Fibroblast of lung (primary cell): ENCODE measurements at regions not wholly inside any gene's neighbourhood (a gene's known extent, or its start where the extent isn't known, plus 50 kb on each side); places are given as distances from the start of the nearest gene placed in this dataset.
A peak's percentile ranks its signal among the peaks of the same experiment; 100 is the strongest.

Experiments
- DNase-seq, 2 donors: peaks; one replicate each; pipeline versions ENCODE4 v3.0.0 to v3.0.0-alpha.2; 2010; ENCODE audit warnings: low read depth in 2 of 2
- H2AFZ ChIP-seq: 2 replicates; pipeline ENCODE4 v1.5.1; 2012; ENCODE audit warnings: low read length, control low read depth, inconsistent platforms
- H3K27ac ChIP-seq: 2 replicates; pipeline ENCODE4 v1.5.1; 2011; ENCODE audit warnings: low read length, control low read depth; ENCODE audit not compliant: insufficient read depth
- H3K27me3 ChIP-seq: 2 replicates; pipeline ENCODE4 v1.5.1; 2011; ENCODE audit warnings: mild to moderate bottlenecking, low read length; ENCODE audit not compliant: control insufficient read depth, insufficient read depth
- H3K36me3 ChIP-seq: 2 replicates; pipeline ENCODE4 v1.5.1; 2011; ENCODE audit warnings: low read length; ENCODE audit not compliant: control insufficient read depth, insufficient read depth
- H3K4me1 ChIP-seq: 2 replicates; pipeline ENCODE4 v1.5.1; 2011; ENCODE audit warnings: low read length; ENCODE audit not compliant: control insufficient read depth, insufficient read depth; ENCODE audit errors: extremely low read depth
- H3K4me2 ChIP-seq: 2 replicates; pipeline ENCODE4 v1.5.1; 2011; ENCODE audit warnings: low read length, control low read depth; ENCODE audit not compliant: insufficient read depth; ENCODE audit errors: extremely low read depth
- H3K4me3 ChIP-seq, 4 experiments: fragments of 200-600 bp in 1 of 4; sonication (generic) in 1 of 4; replicated peaks in 1 of 4; 2 replicates each; pipeline ENCODE4 v1.5.1; 2011 to 2016; ENCODE audit warnings: low read length in 4 of 4, low read depth in 3 of 4, mild to moderate bottlenecking in 3 of 4, control low read depth in 2 of 4, inconsistent platforms in 1 of 4, mixed read lengths in 1 of 4; ENCODE audit not compliant: insufficient read depth in 1 of 4; ENCODE audit errors: control extremely low read depth in 1 of 4
- H3K79me2 ChIP-seq: 2 replicates; pipeline ENCODE4 v1.5.1; 2012; ENCODE audit warnings: mild to moderate bottlenecking, low read length, inconsistent platforms; ENCODE audit not compliant: control insufficient read depth, insufficient read depth
- H3K9ac ChIP-seq: 2 replicates; pipeline ENCODE4 v1.5.1; 2011; ENCODE audit warnings: mild to moderate bottlenecking, low read length, control low read depth; ENCODE audit not compliant: insufficient read depth
- H3K9me3 ChIP-seq: 2 replicates; pipeline ENCODE4 v1.5.1; 2012; ENCODE audit warnings: low read depth, low read length; ENCODE audit not compliant: control insufficient read depth, insufficient read depth
- H4K20me1 ChIP-seq: 2 replicates; pipeline ENCODE4 v1.5.1; 2011; ENCODE audit warnings: low read length; ENCODE audit not compliant: control insufficient read depth, insufficient read depth; ENCODE audit errors: extremely low read depth
- EZH2 ChIP-seq: IDR thresholded peaks from 2 replicates; pipeline ENCODE4 v1.5.1; 2012; ENCODE audit warnings: low read length, control low read depth, mild to moderate bottlenecking; ENCODE audit errors: missing control alignments
- TF ChIP-seq, protein P1 (sequence below), 2 donors: IDR thresholded peaks in 1 of 2; conservative IDR thresholded peaks in 1 of 2; 1 replicate in 1 of 2; 2 replicates in 1 of 2; pipeline ENCODE4 v1.5.1; 2011 to 2012; ENCODE audit warnings: low read length in 2 of 2, control low read depth in 1 of 2, inconsistent platforms in 1 of 2, low read depth in 1 of 2, mild to moderate bottlenecking in 1 of 2

DNA sequence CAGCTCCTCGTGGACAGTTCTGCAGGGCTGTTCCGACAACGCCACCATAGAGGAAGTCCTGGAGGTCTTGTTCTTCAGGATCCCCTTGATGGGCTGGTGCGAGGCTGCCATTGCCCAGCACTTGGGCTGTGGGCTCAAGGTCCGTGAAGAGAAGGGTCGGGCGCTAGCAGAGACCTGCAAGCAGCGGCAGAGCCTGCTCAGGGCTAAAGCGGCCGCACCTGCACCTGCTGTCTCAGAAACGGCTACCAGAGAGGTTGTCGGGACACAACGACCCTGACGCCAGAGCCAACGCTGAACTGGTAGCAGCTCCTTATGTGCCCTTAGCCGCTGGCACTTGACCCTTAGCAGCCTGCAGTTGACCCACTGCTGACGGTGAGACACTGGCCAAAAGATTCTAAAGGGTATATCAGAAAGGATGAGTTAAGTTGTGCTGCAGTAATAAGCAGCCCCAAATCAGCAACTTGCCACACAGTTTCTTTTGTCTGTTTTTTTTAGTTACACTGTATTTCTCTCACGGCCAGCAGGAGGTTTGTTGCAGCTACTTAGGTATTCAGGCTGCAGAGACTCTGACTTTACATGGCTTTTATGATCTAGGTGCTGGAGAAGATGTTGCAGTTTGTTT, 55.5 kb upstream of the ST6GAL2 start:
- DNase-seq: no peak
- no peak overlapping the region for H3K9ac ChIP-seq

DNA sequence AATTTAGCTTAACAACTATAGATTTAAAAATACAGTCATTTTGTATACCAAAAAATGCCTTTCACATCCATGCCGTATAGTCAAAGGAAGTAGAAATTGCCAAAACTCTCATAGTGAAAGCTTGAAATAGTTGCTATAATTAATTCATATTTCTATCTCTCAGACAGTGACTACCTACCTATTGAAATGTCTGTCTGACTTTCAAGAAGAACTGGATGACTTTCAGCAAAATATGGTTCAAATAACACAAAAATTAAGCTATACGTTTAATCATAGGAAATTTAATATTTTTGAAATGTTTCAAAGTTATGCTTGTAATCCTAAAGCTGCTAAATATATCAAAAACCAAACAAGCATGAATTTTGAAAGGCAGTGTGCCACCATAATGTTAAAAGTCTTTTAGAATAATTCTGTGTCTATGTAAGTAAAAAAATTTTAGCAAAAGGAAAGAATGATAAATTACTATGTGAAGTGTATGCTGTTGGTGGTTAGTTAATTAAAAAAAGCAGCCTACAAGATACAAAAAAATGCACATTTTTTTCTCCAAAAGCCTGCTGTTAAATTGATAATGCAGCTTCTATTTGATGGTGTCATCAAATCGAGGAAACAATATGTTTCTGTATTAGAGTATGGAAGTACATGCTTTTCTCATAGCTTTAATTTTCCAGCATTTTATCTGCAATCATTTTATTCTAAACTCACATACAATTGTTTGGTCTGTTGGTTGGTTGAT, 57.7 kb upstream of the ST6GAL2 start:
- no peak overlapping the region for H3K9ac ChIP-seq
- no peaks in the 10 kb centered on the region for H3K36me3 ChIP-seq
- H3K27me3 ChIP-seq: no peaks in the 10 kb centered on the region
- H3K4me1 ChIP-seq: peaks cover 2% of the 10 kb centered on the region
- no peak for DNase-seq
- no peaks in the 10 kb centered on the region for H3K79me2 ChIP-seq
- H3K27ac ChIP-seq: no peak overlapping the region
- H3K4me3 ChIP-seq: no peak overlapping the region
- TF ChIP-seq EZH2: no peak
- TF ChIP-seq, protein P1, sequence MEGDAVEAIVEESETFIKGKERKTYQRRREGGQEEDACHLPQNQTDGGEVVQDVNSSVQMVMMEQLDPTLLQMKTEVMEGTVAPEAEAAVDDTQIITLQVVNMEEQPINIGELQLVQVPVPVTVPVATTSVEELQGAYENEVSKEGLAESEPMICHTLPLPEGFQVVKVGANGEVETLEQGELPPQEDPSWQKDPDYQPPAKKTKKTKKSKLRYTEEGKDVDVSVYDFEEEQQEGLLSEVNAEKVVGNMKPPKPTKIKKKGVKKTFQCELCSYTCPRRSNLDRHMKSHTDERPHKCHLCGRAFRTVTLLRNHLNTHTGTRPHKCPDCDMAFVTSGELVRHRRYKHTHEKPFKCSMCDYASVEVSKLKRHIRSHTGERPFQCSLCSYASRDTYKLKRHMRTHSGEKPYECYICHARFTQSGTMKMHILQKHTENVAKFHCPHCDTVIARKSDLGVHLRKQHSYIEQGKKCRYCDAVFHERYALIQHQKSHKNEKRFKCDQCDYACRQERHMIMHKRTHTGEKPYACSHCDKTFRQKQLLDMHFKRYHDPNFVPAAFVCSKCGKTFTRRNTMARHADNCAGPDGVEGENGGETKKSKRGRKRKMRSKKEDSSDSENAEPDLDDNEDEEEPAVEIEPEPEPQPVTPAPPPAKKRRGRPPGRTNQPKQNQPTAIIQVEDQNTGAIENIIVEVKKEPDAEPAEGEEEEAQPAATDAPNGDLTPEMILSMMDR (conservative IDR thresholded peaks at IDR 0.05 in 1 of 2, IDR thresholded peaks at IDR 0.05 in 1 of 2; ENCODE audit: low read depth in 1 of 2, low read length in 2 of 2): no peak
- H2AFZ ChIP-seq: no peak overlapping the region
- H3K4me2 ChIP-seq: peak overlapping the region; percentile 44
- no peaks in the 10 kb centered on the region for H3K9me3 ChIP-seq
- no peaks in the 10 kb centered on the region for H4K20me1 ChIP-seq

More for the DNA sequence above, 55.5 kb upstream of the ST6GAL2 start:
- no peaks in the 10 kb centered on the region for H3K79me2 ChIP-seq
- no peak overlapping the region for H3K4me3 ChIP-seq
- no peaks in the 10 kb centered on the region for H3K36me3 ChIP-seq
- H2AFZ ChIP-seq: no peak overlapping the region
- H3K9me3 ChIP-seq: no peaks in the 10 kb centered on the region
- no peaks in the 10 kb centered on the region for H3K27me3 ChIP-seq
- no peak overlapping the region for H3K27ac ChIP-seq
- peaks cover 2% of the 10 kb centered on the region for H3K4me1 ChIP-seq
- H3K4me2 ChIP-seq: no peak overlapping the region
- TF ChIP-seq, protein P1 (conservative IDR thresholded peaks at IDR 0.05 in 1 of 2, IDR thresholded peaks at IDR 0.05 in 1 of 2; ENCODE audit: low read depth in 1 of 2, low read length in 2 of 2): no peak
- no peak for TF ChIP-seq EZH2
- H4K20me1 ChIP-seq: no peaks in the 10 kb centered on the region

DNA sequence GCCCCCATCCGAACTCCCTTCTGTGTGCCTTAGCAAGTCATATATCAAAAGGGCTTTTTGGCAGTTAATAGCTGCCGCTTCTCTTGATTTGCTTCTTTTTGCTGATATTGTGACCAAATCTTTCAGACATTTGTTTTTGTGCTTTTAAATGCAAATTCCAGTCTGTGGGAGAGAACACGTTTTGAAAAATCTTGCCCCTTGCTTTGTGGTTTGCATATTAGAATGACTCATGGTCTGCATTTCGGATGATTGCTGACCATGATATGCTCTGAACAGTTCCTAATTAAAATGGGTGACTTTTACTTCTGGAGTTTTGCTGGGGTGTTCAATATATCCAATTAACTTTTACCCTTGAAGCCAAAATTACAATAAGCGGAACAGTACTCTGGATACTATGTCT, 58.2 kb upstream of the ST6GAL2 start:
- H3K4me1 ChIP-seq: peaks cover 2% of the 10 kb centered on the region
- H3K27ac ChIP-seq: no peak overlapping the region
- H3K79me2 ChIP-seq: no peaks in the 10 kb centered on the region
- no peak for TF ChIP-seq EZH2
- TF ChIP-seq, protein P1 (conservative IDR thresholded peaks at IDR 0.05 in 1 of 2, IDR thresholded peaks at IDR 0.05 in 1 of 2; ENCODE audit: low read depth in 1 of 2, low read length in 2 of 2): no peak
- no peak overlapping the region for H3K9ac ChIP-seq
- H3K36me3 ChIP-seq: no peaks in the 10 kb centered on the region
- H3K9me3 ChIP-seq: no peaks in the 10 kb centered on the region
- peak overlapping the region; percentile 44 for H3K4me2 ChIP-seq
- no peak overlapping the region for H3K4me3 ChIP-seq
- DNase-seq: peak; percentile 52 to 84
- no peaks in the 10 kb centered on the region for H3K27me3 ChIP-seq
- H2AFZ ChIP-seq: no peak overlapping the region
- no peaks in the 10 kb centered on the region for H4K20me1 ChIP-seq
